ENCODE measurements at regions not wholly inside any gene's neighbourhood (a gene's known extent, or its start where the extent isn't known, plus 50 kb on each side); places are given as distances from the start of the nearest gene placed in this dataset.
A peak's percentile ranks its signal among the peaks of the same experiment; 100 is the strongest.
"Not testable (repeated sequence)": the region's sequence is repeated elsewhere in the genome, so short reads cannot be mapped to it uniquely, and the experiment has no call there.

DNA sequence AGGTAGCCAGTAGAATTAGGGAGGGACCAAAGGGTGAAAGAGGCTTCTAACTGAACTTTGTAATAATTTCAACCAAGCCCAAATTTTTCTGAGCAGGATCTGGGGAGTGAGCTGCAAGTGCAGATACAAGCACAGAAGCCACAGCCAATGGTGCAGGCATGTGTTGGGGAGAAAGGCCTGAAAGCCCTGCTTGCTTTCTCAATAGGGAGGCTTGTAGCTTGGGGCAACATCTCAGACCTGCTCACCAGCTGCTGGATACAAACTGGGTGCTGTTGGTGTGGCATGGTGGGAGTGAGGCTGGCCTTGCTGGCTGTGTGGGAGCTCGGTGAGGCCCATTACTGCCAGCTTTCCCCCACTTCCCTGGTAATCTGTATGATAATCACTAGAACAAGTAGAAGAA lies 688.5 kb upstream of the SEMA3D start:
- no peak for DNase-seq

DNA sequence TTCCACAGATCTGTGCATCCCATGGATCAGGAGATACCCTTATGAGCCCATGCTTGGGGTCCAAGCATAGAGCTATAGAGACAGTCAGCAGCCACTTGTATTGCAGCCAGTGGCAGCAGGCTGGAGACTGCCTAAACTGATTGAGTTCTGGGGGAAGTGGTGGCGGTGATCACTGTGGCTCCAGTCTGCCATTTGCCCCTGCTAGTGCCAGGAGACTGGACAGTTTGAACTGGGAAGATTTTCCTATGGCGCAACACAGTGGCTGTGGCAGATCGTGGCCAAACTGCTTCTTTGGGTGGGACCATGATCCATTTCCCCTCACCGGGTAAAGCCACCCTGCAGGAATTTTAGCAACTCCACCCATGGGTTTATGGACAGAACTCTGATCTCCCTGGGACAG lies 679.7 kb upstream of the SEMA3D start:
- no peak for DNase-seq

DNA sequence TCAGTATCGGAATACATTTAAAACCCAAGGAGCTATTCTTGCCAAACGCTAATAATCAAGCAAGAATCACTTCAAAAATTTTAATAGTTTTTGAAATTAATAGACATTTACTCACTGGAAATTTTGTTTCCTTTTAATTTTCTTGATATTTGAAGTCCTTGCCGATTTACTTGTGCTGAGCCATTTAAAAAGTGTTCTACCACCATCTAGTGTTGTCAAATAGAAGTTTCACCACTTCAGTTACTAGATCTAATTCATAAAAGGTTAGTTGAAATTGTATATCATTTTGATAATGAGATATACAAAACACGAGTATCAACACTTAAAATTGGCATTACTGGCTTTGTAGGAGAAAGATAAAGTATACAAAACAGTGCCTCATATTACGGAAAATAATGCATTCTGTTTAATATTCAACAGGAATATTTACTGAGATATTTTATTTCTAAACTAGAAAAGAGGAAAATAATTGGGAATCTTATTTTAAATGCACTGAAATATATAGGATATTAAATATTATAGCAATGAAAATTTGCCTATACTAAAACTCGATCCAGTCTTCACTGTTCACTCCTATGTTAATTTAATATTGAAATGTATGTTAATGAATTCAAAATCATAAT lies 664.8 kb upstream of the SEMA3D start:
- DNase-seq, result peak; percentile 4

DNA sequence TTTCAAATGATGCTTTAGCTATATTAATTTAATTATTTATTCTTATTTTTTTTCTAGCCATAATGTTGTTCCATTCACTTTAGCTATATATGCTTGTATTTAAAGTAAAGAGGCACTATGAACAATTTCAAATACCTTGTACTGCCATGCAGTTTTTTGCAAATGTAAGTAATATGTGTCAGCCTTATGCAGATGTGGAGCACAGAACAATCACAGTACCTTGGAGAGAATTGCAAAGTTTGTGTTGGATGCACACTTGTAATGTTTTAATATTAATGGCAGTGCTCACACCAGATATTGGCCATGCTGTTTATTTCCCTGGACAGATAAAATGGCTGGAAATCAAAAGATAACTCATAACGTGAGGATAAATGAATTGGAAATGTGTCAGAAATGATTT lies 663.5 kb upstream of the SEMA3D start:
- no peak for DNase-seq

DNA sequence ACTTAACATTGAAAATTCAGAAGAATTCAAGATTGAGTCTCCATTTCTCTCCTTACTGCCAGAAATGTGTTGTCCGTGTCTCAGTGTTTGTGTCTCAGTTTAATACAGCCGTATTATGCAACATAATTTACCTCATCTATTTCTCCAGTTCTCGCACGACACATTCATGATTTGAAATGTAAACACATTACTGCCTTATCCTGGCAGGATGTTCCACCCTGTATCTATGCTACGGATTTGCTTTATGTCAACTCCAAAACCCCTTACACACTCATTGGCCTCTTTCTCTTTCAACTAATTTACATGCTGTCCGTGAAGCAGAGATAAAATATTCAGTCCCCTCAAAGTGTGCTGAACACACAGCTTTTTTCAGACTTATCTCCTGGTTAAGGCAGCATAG lies 653.7 kb upstream of the SEMA3D start:
- DNase-seq, result no peak

DNA sequence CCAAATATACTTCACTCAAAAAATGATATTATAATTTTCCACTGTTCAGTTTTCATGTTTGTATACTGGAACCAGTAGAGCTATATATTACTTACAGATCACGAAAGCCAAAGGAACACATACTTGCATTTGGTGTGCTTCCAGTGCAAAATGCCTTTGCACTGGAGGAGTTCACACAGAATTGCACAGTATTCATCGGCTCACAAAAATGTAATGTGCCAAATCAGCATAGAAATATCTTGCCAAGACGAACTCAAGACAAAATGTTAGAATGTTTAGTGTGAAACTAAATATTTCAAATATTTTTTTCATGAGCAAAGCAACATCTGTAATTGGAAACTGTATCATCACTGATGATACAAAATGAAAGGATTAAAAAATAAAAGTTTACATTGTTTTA lies 646.2 kb upstream of the SEMA3D start:
- DNase-seq, result no peak

DNA sequence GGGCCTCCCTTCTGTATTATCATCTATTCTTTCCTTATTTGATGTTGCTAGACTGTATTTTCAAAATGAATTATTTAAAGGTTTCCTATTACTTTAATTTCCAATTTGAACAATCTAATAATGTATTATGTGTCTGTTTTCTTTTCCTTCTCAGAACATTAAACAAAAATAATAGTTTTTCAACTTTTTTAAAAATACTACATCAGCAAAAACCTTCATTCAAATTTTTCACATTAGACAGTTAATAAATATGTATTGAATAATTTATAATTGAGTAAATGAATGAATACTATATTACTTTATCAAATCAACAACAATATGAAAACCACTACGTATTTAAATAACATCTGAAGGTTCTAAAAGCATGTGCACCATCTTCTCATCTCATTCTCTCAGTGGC lies 644.1 kb upstream of the SEMA3D start:
- DNase-seq, result no peak

DNA sequence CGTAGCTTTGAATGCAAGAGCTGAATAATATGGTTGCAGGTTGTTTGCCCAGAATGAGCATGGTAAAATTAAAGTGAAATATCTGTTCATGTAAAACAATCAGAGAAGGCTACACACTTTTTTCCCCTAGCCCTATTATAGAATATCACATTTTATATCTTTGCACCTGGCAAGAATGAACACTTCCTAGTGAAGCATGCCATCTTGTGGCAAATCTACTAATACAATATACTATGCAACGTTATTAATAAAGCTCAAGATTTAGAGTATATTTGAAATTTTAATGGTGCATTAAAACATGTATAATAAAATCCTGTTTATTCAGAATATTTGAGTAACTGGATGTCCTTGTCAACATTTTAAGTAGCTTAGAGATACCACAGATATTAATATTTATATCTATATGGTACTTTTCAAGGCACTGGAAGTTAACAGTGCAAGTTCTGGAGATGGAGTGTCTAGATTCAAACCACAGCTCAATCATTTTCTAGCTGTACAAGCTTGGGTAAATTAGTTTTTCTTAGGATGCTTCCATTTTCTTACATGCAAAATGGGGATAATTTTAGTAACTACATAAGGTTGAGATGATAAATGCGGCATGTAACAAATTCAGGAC lies 643.1 kb upstream of the SEMA3D start:
- DNase-seq, result no peak

DNA sequence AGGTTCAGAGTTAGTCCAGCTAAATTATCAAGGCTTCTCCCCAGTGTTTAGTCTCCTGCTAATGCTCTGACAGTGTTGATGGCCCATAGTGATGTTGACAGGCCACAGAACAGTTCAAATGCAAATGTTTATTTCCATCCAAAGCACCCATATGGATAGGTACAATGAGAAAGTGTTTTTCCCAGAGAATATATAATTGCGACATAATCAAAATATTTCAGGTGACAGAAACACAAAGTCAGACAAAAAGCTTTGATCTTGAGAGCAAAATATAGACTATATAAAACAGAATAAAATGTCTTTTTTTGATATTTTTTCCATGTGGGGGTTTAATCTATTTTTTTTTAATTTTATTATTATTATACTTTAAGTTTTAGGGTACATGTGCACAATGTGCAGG lies 642.3 kb upstream of the SEMA3D start:
- no peak for DNase-seq

DNA sequence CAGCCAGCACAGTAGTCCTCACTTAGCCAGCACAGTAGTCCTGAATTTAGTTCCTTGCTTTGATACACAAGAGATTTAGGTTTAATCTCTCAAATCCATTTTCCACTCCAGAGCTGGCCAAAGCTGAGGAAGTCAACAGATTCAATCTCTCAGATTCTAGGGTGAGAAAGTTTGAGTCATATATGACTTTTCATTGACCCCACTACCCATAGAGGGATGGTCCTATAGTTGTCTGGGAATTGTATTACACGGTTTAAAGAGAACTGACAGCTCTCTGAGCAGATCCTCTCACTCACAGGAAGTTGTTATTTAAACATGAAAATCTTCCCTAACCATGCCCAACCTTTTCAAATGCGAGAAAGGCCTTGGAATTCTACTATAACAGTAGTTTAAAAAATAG lies 641.8 kb upstream of the SEMA3D start:
- DNase-seq, result no peak

DNA sequence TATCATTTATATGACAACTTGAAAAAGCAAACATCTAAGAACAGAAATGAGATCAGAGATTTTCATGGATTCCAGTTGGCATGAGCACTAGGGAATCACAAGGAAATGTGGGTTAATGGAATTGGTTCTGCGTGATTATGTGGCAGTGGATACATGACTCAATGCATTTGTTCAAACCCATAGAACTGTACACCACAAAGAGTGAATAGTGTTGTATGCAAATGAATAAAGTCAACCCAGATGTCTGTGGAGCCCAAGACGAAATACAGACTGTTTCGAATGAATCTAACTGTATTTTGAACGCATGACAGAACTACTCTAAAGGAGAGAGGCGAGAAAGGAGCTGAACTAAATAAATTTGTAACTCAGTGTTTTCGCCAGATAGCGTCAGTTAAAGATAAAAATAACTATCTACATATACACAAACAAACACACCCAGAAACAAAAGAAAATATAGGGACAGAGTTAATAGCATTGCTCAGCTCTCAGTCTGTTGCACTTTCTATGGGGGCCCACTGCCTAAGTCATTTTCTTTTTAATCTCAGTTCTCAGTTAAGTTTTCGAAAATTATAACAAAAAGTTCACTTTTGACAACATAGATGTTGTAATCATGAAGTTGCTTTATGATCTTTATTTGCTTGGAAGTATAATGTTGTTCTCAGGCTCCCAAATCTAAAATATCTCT lies 636.7 kb upstream of the SEMA3D start:
- DNase-seq, result no peak

DNA sequence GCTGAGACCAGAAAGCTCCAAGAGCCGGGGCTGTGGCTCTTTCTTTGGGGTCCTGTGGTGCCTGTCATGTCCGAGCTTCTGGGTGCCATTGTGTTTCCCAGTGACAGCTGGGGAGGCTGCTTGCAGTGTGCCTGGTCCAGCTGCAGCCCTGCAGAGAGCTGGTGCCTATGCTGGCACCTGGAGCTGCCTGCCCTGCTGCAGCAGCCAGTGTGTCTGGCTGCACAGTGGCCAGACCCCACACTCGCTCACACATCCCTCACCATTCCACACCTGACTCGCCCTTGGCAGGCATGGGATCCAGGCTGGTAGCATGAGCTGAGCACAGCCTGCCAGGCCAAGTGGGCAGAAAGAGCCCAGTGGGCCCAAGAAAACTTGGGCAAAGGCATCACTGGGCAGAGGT lies 635.1 kb upstream of the SEMA3D start:
- no peak for DNase-seq

DNA sequence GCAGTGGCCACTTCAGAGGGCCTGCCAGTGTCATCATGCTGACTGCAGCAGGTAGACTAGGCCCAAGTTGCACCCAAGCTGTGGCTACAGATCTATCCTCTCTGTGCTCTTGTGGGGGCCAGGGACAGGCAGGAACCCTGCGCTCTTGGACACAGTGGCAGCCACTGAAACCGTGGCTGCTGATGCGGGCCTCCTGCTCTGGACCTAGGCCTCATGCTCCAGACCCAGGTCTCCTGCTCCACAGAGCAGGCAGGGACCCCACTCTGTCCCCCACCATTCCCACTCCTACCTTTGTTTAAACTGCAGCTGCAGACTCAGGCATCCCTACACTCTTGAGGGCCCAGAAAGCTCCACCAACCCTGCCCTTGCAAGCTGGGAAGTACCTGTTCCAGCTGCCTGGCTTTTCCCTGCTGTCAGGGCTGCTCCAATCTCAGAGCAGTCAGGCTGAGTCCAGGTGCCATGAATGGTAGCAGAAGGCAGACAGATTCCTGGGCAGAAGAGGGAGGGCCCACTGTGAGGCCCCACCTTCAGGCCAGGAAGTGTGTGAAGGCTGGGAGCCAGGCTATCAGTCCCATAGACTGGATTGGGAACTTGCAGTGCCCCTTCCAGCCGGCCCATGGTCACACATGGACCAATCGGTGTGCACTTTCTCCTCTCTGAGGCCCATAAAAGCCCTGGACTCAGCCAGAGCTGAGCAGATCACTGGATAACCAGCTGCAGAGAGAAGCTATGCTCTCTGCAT lies 634.0 kb upstream of the SEMA3D start:
- no peak for DNase-seq

DNA sequence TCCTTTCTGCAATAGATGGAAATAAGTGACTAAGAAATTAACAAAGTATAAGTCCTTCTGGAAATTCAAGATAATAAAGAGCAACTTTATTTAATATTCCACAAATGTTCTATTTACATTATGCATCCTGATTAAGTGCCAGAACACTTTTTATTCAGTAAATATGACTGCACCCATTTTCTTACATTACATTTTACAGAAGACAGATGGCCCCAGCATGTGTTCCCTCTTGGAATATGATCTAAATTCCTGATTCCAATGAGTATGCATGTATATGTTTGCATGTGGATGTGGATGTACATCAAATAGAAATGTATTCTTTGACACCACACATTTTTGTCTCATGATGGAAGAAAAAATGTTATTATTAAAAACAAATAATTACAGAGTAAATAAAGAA lies 628.7 kb upstream of the SEMA3D start:
- DNase-seq, result no peak

DNA sequence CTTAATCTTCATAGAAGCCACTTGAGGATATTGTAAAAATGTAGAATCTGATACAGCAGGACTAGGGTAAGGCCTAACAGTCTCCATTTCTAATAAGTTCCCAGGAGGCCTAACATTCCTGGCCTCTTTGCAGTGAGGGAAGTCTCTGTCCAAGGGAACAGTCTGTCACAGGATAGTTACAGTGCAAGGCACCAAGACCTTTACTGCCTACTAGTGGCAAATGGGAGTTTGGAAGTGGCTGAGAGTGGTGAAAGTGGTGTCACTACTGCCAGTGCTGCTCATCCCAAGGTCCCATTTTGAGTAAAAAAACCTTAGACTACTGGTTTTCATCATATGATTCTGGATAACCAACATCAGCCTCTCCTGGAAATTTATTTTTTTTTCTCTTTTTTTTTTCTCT lies 619.5 kb upstream of the SEMA3D start:
- no peak for DNase-seq

DNA sequence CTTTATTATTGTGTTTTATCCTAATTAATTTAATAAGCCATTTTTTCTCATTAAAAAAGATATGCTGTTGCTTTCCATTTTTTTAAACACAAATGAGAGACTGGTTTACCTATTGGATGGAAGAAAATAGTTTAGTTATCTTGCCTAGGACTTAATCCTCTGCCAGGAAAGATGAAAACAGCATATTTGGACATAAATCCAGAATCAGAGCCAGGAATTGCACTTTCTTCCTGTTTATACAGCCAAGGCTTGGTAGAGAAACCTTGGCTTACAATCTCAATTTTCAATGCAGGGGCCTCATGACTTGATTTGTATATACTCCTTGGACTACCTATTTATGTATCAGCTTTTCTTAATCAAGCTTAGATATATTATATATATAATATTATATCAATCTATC lies 618.8 kb upstream of the SEMA3D start:
- no peak for DNase-seq

DNA sequence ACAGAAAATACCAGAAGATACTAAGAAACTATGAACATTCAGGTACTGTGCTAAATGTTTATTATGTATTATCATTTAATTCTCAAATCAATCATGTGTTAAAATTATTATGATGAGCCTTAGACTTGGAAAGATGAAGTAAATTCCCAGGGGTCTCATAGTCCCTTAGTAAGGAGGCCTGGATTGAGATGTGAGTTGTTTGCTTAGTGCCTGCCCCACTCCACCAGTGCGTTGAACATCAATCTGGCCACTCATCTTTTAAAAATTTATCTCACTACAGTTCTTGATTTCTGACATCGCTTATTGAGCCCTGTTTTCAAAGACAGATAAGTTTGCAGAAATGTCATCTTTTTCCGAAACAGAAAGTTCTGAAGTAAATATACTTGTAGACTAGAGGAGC lies 618.4 kb upstream of the SEMA3D start:
- DNase-seq, result no peak

DNA sequence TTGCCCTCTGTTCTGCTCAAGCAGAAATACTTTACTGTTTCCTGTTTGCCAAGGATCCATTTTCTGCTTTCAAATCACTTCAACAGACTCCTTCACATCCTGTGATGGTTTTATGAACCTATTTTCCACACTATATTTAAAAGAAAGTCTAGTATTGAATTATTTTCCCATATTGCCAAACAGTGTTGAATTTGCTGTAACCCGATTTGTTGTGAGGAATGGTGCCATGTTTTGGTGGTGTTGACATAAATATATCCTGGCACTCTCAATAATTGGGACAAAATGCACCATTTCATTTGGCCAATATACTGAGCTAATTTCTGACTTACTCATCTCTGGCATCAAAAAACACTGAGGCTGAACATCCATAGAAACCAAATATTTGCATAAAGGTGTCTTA lies 615.4 kb upstream of the SEMA3D start:
- DNase-seq, result no peak

DNA sequence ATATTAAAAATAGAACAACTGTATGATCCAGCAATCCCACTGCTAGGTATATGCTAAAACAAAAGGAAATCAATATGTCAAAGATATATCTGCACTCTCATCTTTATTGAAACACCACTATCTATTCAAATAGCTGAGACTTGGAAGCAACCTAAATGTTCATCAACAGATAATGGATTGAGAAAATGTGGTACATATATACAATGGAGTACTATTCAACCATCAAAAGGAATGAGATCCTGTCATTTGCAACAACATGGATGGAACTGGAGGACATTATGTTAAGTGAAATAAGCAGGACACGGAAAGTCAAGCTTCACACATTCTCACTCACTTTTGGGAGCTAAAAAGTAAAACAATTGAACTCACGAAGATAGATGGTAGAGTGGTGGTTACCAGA lies 610.1 kb upstream of the SEMA3D start:
- DNase-seq, result no peak

DNA sequence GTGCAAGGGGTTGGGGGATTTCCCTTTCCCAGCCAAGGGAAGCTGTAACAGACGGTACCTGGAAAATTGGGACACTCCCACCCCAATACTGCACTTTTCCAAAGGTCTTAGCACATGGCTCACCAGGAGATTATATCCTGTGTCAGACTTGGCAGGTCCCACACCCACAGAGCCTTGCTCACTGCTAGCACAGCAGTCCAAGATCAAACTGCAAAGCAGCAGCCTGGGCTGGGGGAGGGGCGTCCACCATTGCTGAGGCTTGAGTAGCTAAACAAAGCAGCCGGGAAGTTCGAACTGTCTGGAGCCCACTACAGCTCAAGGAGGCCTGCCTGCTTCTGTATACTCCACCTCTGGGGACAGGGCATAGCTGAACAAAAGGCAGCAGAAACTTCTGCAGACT lies 604.2 kb upstream of the SEMA3D start:
- not testable (repeated sequence) for DNase-seq

DNA sequence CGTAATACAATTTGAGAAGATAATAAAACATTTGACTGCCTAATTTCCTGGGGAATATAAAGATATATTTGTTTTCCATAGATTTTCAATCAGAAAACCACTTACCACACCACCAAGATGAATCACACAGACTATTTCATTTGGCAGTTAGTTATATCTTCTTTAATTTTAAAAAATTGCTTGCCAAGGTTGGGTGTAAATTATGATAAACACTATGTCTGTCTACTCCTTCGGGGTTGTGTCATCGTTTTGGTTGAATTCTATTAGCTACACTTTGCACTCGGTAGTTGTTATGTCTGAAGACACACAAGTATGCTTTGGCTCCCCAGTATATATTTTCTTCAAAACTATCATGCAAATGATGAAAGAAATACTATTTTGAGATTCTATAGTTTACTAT lies 594.8 kb upstream of the SEMA3D start:
- no peak for DNase-seq

DNA sequence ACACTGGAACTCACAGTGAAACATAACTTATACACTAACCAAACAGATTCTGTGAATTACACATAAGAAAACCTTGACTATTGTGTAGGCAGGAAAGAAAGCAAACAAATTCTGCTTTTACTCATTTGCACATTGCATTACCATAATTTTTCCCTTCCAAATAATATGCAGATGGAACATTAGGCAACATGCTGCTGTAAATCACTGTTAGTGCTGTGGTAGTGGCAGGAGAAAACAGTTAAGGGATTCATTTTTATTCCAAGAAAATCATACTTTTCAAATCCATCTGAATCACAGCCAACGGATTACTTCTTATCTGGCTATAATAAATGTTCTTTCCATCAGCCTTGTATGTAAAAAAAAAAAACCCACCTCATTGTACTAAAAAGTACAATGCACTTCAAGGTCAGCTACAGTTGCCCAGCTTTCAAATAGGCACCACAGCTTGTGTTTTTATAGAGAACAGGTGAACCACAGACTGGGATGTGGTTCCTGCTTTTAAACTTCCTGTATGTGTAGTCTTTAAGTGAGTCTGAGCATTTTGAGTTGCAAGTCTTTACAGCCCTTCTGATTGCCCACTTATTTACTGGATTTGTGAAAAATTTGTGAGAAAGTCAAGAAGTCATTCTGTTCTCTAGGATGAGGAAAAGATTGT lies 590.0 kb upstream of the SEMA3D start:
- DNase-seq, result no peak

DNA sequence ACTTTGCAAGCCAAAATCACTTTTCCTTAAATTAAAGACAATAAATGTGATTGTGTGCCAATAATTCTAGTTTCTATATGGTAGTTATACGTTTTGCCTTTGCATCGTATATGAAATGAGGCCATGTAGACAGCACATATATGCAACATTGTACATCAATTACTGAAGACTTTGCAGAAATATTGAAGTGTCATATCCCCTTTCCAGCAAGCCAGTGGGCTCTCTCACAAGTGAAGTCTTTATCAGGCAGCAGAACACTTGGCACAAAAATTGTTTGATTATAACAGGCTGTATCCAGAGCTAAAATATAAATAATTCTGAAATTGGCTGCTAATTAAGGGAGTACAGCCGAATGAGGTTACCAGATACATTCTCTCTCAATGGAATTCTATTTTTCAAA lies 588.6 kb upstream of the SEMA3D start:
- no peak for DNase-seq

DNA sequence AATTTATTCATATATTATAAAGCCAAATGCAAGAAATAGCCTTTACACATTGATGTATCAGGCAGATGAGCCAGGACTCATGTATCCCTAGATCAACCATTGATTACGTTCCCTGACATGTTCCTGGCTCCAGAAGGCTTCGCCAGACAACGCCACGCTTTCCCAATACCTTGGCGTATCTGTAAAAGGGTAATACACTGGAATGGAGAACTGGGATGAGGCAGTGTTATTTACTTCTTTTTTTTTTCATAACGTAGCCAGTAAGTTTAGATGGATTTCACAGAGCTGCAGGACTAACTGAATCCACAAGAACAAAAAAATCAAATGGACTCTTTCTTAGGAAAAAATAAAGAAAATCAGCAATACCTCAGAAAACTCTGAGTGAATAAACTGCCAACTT lies 588.1 kb upstream of the SEMA3D start:
- no peak for DNase-seq

Measured in hematopoietic multipotent progenitor cell treated with erythropoietin and hydrocortisone succinate and interleukin-3 and kit ligand, for 8 days (in vitro differentiated cells).